GM23338 (cell line): ENCODE measurements at regions not wholly inside any gene's neighbourhood (a gene's known extent, or its start where the extent isn't known, plus 50 kb on each side); places are given as distances from the start of the nearest gene placed in this dataset.

Source experiments
- CTCF ChIP-seq, 2 experiments: fragments of 200-600 bp in 1 of 2; sonication (generic) in 1 of 2; conservative IDR thresholded peaks; 2 replicates each; pipeline versions ENCODE4 v1.5.1 to v1.6.1; 2016 to 2017; ENCODE audit warnings: antibody characterized with exemption in 2 of 2, low read depth in 2 of 2, mild to moderate bottlenecking in 2 of 2, moderate library complexity in 1 of 2
- ETS1 ChIP-seq: IDR thresholded peaks from 2 replicates; pipeline ENCODE4 v1.6.1; 2016; ENCODE audit warnings: antibody characterized with exemption
- EZH2 ChIP-seq: fragments of 200-600 bp; sonication (generic); IDR thresholded peaks from one replicate; pipeline ENCODE4 v1.8.0; 2017; ENCODE audit warnings: antibody characterized with exemption, mild to moderate bottlenecking, low read depth; ENCODE audit not compliant: unreplicated experiment
- EZH2phosphoT487 ChIP-seq: fragments of 200-600 bp; sonication (generic); IDR thresholded peaks from one replicate; pipeline ENCODE4 v1.8.1; 2018; ENCODE audit warnings: antibody characterized with exemption; ENCODE audit not compliant: unreplicated experiment
- NANOG ChIP-seq: IDR thresholded peaks from 2 replicates; pipeline ENCODE4 v1.6.1; 2016; ENCODE audit warnings: antibody characterized with exemption, borderline replicate concordance
- POLR2AphosphoS5 ChIP-seq: IDR thresholded peaks from 2 replicates; pipeline ENCODE4 v1.6.1; 2016; ENCODE audit warnings: antibody characterized with exemption, low read depth
- REST ChIP-seq: IDR thresholded peaks from one replicate; pipeline ENCODE4 v1.6.1; 2018; ENCODE audit warnings: antibody characterized with exemption; ENCODE audit not compliant: unreplicated experiment
- ZNF114 ChIP-seq: fragments of 250-450 bp; sonication (Bioruptor Pico); IDR thresholded peaks from 2 replicates; pipeline ENCODE4 v1.5.0; 2020; ENCODE audit warnings: mild to moderate bottlenecking, moderate library complexity
- ZNF331 ChIP-seq: fragments of 250-450 bp; sonication (Bioruptor Pico); IDR thresholded peaks from 2 replicates; pipeline ENCODE4 v1.5.0; 2020; ENCODE audit warnings: low read depth, mild to moderate bottlenecking, moderate library complexity

- no peak for TF ChIP-seq POLR2AphosphoS5
- no peak for TF ChIP-seq EZH2
- TF ChIP-seq ZNF331 = no peak
- no peak for TF ChIP-seq CTCF (conservative IDR thresholded peaks at IDR 0.05; ENCODE audit: low read depth in 2 of 2)
- no peak for TF ChIP-seq REST
- TF ChIP-seq ZNF114 = no peak
- TF ChIP-seq EZH2phosphoT487 = no peak
- TF ChIP-seq ETS1 = no peak
- TF ChIP-seq NANOG = no peak
Measured at GRCh38 chr2:185471441-185471840, 267.2 kb upstream of the FSIP2 start.
